ENCODE measurements at regions not wholly inside any gene's neighbourhood (a gene's known extent, or its start where the extent isn't known, plus 50 kb on each side); places are given as distances from the start of the nearest gene placed in this dataset.

- no peak for DNase-seq (ENCODE audit: low read depth in 4 of 4, low spot score in 3 of 4)
These were observed 53.4 kb upstream of the DLK1 start for GRCh38 chr14:100673085-100673806.

- DNase-seq (ENCODE audit: low read depth in 4 of 4, low spot score in 3 of 4) = no peak
These were observed 52.9 kb upstream of the DLK1 start for GRCh38 chr14:100673807-100674154.

- no peak for DNase-seq (ENCODE audit: low read depth in 4 of 4, low spot score in 3 of 4)
These were observed 52.3 kb upstream of the DLK1 start for GRCh38 chr14:100674428-100674827.

GRCh38 chr14:100674897-100675619, 51.6 kb upstream of the DLK1 start:
- no peak for DNase-seq (ENCODE audit: low read depth in 4 of 4, low spot score in 3 of 4)

DNA sequence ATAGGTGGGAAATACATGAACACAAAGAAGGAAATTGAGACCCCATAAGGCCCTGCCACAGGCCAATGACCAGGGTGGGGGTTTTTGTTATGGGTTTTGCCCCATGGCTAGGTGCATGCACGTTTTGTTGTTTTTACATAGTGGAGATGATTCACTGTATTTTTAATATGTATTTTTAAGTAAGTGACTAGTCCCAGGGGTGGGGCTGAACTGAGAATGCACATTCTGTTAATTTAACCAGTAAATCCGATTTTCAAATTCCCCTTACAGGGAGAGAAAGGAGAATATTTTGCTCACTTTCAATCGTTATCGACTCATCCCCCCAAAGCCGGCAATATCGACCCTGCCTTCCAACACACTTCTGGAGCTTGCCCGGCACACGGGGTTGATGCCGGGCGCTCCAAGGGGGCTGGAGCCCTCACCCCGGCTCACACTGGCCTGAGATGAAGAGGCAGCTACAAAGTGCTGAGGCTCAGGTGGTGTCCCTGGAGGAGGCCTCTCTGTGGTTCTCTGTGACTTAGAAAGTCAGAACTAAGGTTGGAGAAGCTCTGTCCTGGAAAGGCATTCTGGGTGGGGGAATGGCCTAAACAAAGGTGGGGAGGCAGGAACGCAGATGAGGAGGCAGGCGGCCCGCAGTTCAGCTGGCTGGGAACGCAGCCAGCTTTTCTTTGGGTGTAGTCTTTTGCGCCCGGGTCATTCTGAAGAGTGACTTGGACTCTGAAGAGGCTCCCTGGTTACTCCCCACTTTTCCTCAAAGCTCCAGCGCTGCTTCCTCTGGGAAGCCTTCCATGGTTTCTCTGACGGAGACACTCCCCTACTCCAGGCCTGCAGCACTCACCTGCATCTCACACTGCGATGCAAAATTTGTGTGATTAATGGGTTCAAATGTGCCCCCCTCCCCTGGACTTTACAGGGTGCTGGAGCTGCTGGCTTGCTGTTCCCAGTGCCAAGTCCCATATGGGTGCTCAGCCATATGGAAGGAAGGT, 50.7 kb upstream of the DLK1 start:
- DNase-seq (ENCODE audit: low read depth in 4 of 4, low spot score in 3 of 4) = no peak
